ENCODE measurements at regions not wholly inside any gene's neighbourhood (a gene's known extent, or its start where the extent isn't known, plus 50 kb on each side); places are given as distances from the start of the nearest gene placed in this dataset.
"Not testable (repeated sequence)": the region's sequence is repeated elsewhere in the genome, so short reads cannot be mapped to it uniquely, and the experiment has no call there.

GRCh38 chr6:106724337-106724736, 95.0 kb downstream of the QRSL1 start:
- no peaks in the 10 kb centered on the region for H3K9me3 ChIP-seq (ENCODE audit: control insufficient read depth in 1 of 2, insufficient read depth in 1 of 2, low read depth in 1 of 2, low read length in 2 of 2)
- no peak for DNase-seq (ENCODE audit: low read depth, low spot score)
- ChIA-PET RAD21 (ENCODE audit: low non-redundant PET in 1 of 2, low total read pairs in 2 of 2, uncharacterized antibody in 2 of 2, unreplicated experiment in 2 of 2) (no interaction called here), CTCF (no interaction called here), POLR2A (no interaction called here)
- intact Hi-C loops (cut with micrococcal nuclease): no loop called here
- peaks cover 0 to 9% of the 10 kb centered on the region in 2 experiments; a peak in 2 of 4 replicates for H3K4me1 ChIP-seq (ENCODE audit: control insufficient read depth in 1 of 2, insufficient read depth in 2 of 2, low read length in 2 of 2)
- H3K79me2 ChIP-seq (ENCODE audit: insufficient read depth, low read length): no peaks in the 10 kb centered on the region
- no peaks in the 10 kb centered on the region for H3K27me3 ChIP-seq (ENCODE audit: insufficient read depth, low read length)
- ATAC-seq: no peak
- no peaks in the 10 kb centered on the region for H4K20me1 ChIP-seq (ENCODE audit: insufficient read depth)
- no peak overlapping the region for H2AFZ ChIP-seq (ENCODE audit: low read depth, low read length, poor library complexity, severe bottlenecking)
- H3K4me2 ChIP-seq (ENCODE audit: low read length): no peak overlapping the region
- H3K36me3 ChIP-seq (ENCODE audit: control insufficient read depth in 1 of 2, insufficient read depth in 2 of 2, low read length in 2 of 2): no peaks in the 10 kb centered on the region
- no peaks in the 10 kb centered on the region for H3K9me2 ChIP-seq (ENCODE audit: insufficient read depth)
- no peak overlapping the region for H3K4me3 ChIP-seq (replicated peaks in 1 of 2; ENCODE audit: low read depth in 1 of 2, low read length in 2 of 2)
- no peak for TF ChIP-seq ZNF274 (IDR thresholded peaks at IDR 0.05; ENCODE audit: low read depth, low read length)
- no peak for TF ChIP-seq ZBTB33 (IDR thresholded peaks at IDR 0.05; ENCODE audit: extremely low read depth, insufficient replicate concordance, low read length)
- no peak for TF ChIP-seq EGR1 (IDR thresholded peaks at IDR 0.05; ENCODE audit: low read depth)
- no peak for TF ChIP-seq FOSL1 (IDR thresholded peaks at IDR 0.05; ENCODE audit: low read depth)
- BruUV-seq (replicated peaks): no TSS peak
- H3K9ac ChIP-seq (ENCODE audit: low read length): no peak overlapping the region
- H3K27ac ChIP-seq (ENCODE audit: low read depth, low read length): no peak overlapping the region

- H3K4me2 ChIP-seq (ENCODE audit: low read length); H3K9ac ChIP-seq (ENCODE audit: low read length); POLR2A ChIA-PET; H3K4me3 ChIP-seq (replicated peaks in 1 of 2; ENCODE audit: low read depth in 1 of 2, low read length in 2 of 2); H2AFZ ChIP-seq (ENCODE audit: low read depth, low read length, poor library complexity, severe bottlenecking); H3K27me3 ChIP-seq (ENCODE audit: insufficient read depth, low read length); H3K36me3 ChIP-seq (ENCODE audit: control insufficient read depth in 1 of 2, insufficient read depth in 2 of 2, low read length in 2 of 2); DNase-seq (ENCODE audit: low read depth, low spot score); intact Hi-C loops (cut with micrococcal nuclease); H3K79me2 ChIP-seq (ENCODE audit: insufficient read depth, low read length); BruUV-seq (replicated peaks); ATAC-seq; RAD21 ChIA-PET (ENCODE audit: low non-redundant PET in 1 of 2, low total read pairs in 2 of 2, uncharacterized antibody in 2 of 2, unreplicated experiment in 2 of 2); H4K20me1 ChIP-seq (ENCODE audit: insufficient read depth); H3K9me3 ChIP-seq (ENCODE audit: control insufficient read depth in 1 of 2, insufficient read depth in 1 of 2, low read depth in 1 of 2, low read length in 2 of 2); CTCF ChIA-PET; H3K27ac ChIP-seq (ENCODE audit: low read depth, low read length); H3K4me1 ChIP-seq (ENCODE audit: control insufficient read depth in 1 of 2, insufficient read depth in 2 of 2, low read length in 2 of 2); H3K9me2 ChIP-seq (ENCODE audit: insufficient read depth): not testable (repeated sequence)
Observed at GRCh38 chr6:106723419-106723818, 94.0 kb downstream of the QRSL1 start.

GRCh38 chr6:106721189-106721588, 91.8 kb downstream of the QRSL1 start:
- BruUV-seq (replicated peaks); H3K4me3 ChIP-seq (replicated peaks in 1 of 2; ENCODE audit: low read depth in 1 of 2, low read length in 2 of 2); CTCF ChIA-PET; H3K79me2 ChIP-seq (ENCODE audit: insufficient read depth, low read length); H3K9ac ChIP-seq (ENCODE audit: low read length); H3K27ac ChIP-seq (ENCODE audit: low read depth, low read length); H2AFZ ChIP-seq (ENCODE audit: low read depth, low read length, poor library complexity, severe bottlenecking); H4K20me1 ChIP-seq (ENCODE audit: insufficient read depth); H3K9me3 ChIP-seq (ENCODE audit: control insufficient read depth in 1 of 2, insufficient read depth in 1 of 2, low read depth in 1 of 2, low read length in 2 of 2); H3K36me3 ChIP-seq (ENCODE audit: control insufficient read depth in 1 of 2, insufficient read depth in 2 of 2, low read length in 2 of 2); H3K9me2 ChIP-seq (ENCODE audit: insufficient read depth); H3K4me1 ChIP-seq (ENCODE audit: control insufficient read depth in 1 of 2, insufficient read depth in 2 of 2, low read length in 2 of 2); RAD21 ChIA-PET (ENCODE audit: low non-redundant PET in 1 of 2, low total read pairs in 2 of 2, uncharacterized antibody in 2 of 2, unreplicated experiment in 2 of 2); H3K27me3 ChIP-seq (ENCODE audit: insufficient read depth, low read length); intact Hi-C loops (cut with micrococcal nuclease): not testable (repeated sequence)
- DNase-seq (ENCODE audit: low read depth, low spot score): peak; percentile 54
- peak; percentile 93 for ATAC-seq
- POLR2A ChIA-PET: interaction anchor here (0.6 kb wide), 1 partner anchor 11 kb away, joined by 4 read pairs; no protein-coding TSS in a partner anchor
- H3K4me2 ChIP-seq (ENCODE audit: low read length): peak overlapping the region; percentile 35
